Epithelial cell of proximal tubule (primary cell): ENCODE measurements at regions not wholly inside any gene's neighbourhood (a gene's known extent, or its start where the extent isn't known, plus 50 kb on each side); places are given as distances from the start of the nearest gene placed in this dataset.

ENCODE experiments used
- DNase-seq: peaks from one replicate; pipeline ENCODE4 v3.0.0-alpha.2; 2011; ENCODE audit warnings: low read depth
- H3K4me3 ChIP-seq: 2 replicates; pipeline ENCODE4 v1.5.1; 2011; ENCODE audit warnings: low read depth, mild to moderate bottlenecking, low read length
- CTCF ChIP-seq: conservative IDR thresholded peaks from 2 replicates; pipeline ENCODE4 v1.5.1; 2012; ENCODE audit warnings: low read depth, mild to moderate bottlenecking, low read length

- no peak for TF ChIP-seq CTCF
- no peak overlapping the region for H3K4me3 ChIP-seq
- no peak for DNase-seq
Measured at GRCh38 chr10:3683560-3683959, 101.4 kb downstream of the KLF6 start.

GRCh38 chr10:3682745-3683144 is 102.3 kb downstream of the KLF6 start:
- no peak overlapping the region for H3K4me3 ChIP-seq
- TF ChIP-seq CTCF = no peak
- no peak for DNase-seq

- DNase-seq = no peak
- no peak for TF ChIP-seq CTCF
- H3K4me3 ChIP-seq = peak overlapping the region; percentile 15
Measured at GRCh38 chr10:3681642-3682554, 103.1 kb downstream of the KLF6 start.

GRCh38 chr10:3679950-3680629 is 104.9 kb downstream of the KLF6 start:
- H3K4me3 ChIP-seq = no peak overlapping the region
- TF ChIP-seq CTCF = no peak
- no peak for DNase-seq

GRCh38 chr10:3678629-3679227 is 106.3 kb downstream of the KLF6 start:
- no peak for TF ChIP-seq CTCF
- H3K4me3 ChIP-seq = no peak overlapping the region
- DNase-seq = no peak

GRCh38 chr10:3676564-3676963 is 108.4 kb downstream of the KLF6 start:
- DNase-seq = no peak
- no peak for TF ChIP-seq CTCF
- no peak overlapping the region for H3K4me3 ChIP-seq
